ENCODE measurements at regions not wholly inside any gene's neighbourhood (a gene's known extent, or its start where the extent isn't known, plus 50 kb on each side); places are given as distances from the start of the nearest gene placed in this dataset.

- H3K4me3 ChIP-seq (ENCODE audit: low read depth, low read length), result no peak overlapping the region
- H3K79me2 ChIP-seq (ENCODE audit: control insufficient read depth, insufficient read depth, low read length, unreplicated experiment), result no peaks in the 10 kb centered on the region
- no peaks in the 10 kb centered on the region for H3K27me3 ChIP-seq (ENCODE audit: insufficient read depth, low read length)
- no peak overlapping the region for H3K27ac ChIP-seq (ENCODE audit: low read depth, low read length)
- no peaks in the 10 kb centered on the region for H3K36me3 ChIP-seq (ENCODE audit: insufficient read depth, low read length)
- peaks cover 14% of the 10 kb centered on the region for H3K4me1 ChIP-seq (ENCODE audit: control insufficient read depth, insufficient read depth, low read length, unreplicated experiment)
- no peak overlapping the region for H2AFZ ChIP-seq (ENCODE audit: low read length, unreplicated experiment)
These were observed 182.1 kb upstream of the CCDC68 start for GRCh38 chr18:55141318-55141717.

- H3K36me3 ChIP-seq (ENCODE audit: insufficient read depth, low read length), result no peaks in the 10 kb centered on the region
- no peaks in the 10 kb centered on the region for H3K27me3 ChIP-seq (ENCODE audit: insufficient read depth, low read length)
- H2AFZ ChIP-seq (ENCODE audit: low read length, unreplicated experiment), result no peak overlapping the region
- H3K27ac ChIP-seq (ENCODE audit: low read depth, low read length), result no peak overlapping the region
- peaks cover 18% of the 10 kb centered on the region for H3K4me1 ChIP-seq (ENCODE audit: control insufficient read depth, insufficient read depth, low read length, unreplicated experiment)
- H3K79me2 ChIP-seq (ENCODE audit: control insufficient read depth, insufficient read depth, low read length, unreplicated experiment), result no peaks in the 10 kb centered on the region
- H3K4me3 ChIP-seq (ENCODE audit: low read depth, low read length), result no peak overlapping the region
These were observed 180.6 kb upstream of the CCDC68 start for GRCh38 chr18:55139836-55140235.

- H3K27me3 ChIP-seq (ENCODE audit: insufficient read depth, low read length), result no peaks in the 10 kb centered on the region
- H3K4me3 ChIP-seq (ENCODE audit: low read depth, low read length), result no peak overlapping the region
- H3K4me1 ChIP-seq (ENCODE audit: control insufficient read depth, insufficient read depth, low read length, unreplicated experiment), result peaks cover 18% of the 10 kb centered on the region
These were observed 180.0 kb upstream of the CCDC68 start for GRCh38 chr18:55139307-55139706.

GRCh38 chr18:55138401-55138800 lies 179.1 kb upstream of the CCDC68 start:
- Histone ChIP-seq H3K27me3 (ENCODE audit: insufficient read depth, low read length) (no peaks in the 10 kb centered on the region), H2AFZ (ENCODE audit: low read length, unreplicated experiment) (no peak overlapping the region), H3K4me3 (ENCODE audit: low read depth, low read length) (no peak overlapping the region), H3K36me3 (ENCODE audit: insufficient read depth, low read length) (no peaks in the 10 kb centered on the region), H3K27ac (ENCODE audit: low read depth, low read length) (no peak overlapping the region), H3K79me2 (ENCODE audit: control insufficient read depth, insufficient read depth, low read length, unreplicated experiment) (no peaks in the 10 kb centered on the region), H3K4me1 (ENCODE audit: control insufficient read depth, insufficient read depth, low read length, unreplicated experiment) (peaks cover 18% of the 10 kb centered on the region)

More at GRCh38 chr18:55139307-55139706, 180.0 kb upstream of the CCDC68 start:
- no peaks in the 10 kb centered on the region for H3K79me2 ChIP-seq (ENCODE audit: control insufficient read depth, insufficient read depth, low read length, unreplicated experiment)
- no peak overlapping the region for H3K27ac ChIP-seq (ENCODE audit: low read depth, low read length)
- H2AFZ ChIP-seq (ENCODE audit: low read length, unreplicated experiment), result no peak overlapping the region
- H3K36me3 ChIP-seq (ENCODE audit: insufficient read depth, low read length), result no peaks in the 10 kb centered on the region

- Histone ChIP-seq H3K79me2 (ENCODE audit: control insufficient read depth, insufficient read depth, low read length, unreplicated experiment) (no peaks in the 10 kb centered on the region), H3K27me3 (ENCODE audit: insufficient read depth, low read length) (no peaks in the 10 kb centered on the region), H3K4me1 (ENCODE audit: control insufficient read depth, insufficient read depth, low read length, unreplicated experiment) (peaks cover 18% of the 10 kb centered on the region), H3K4me3 (ENCODE audit: low read depth, low read length) (no peak overlapping the region), H2AFZ (ENCODE audit: low read length, unreplicated experiment) (no peak overlapping the region), H3K27ac (ENCODE audit: low read depth, low read length) (no peak overlapping the region), H3K36me3 (ENCODE audit: insufficient read depth, low read length) (no peaks in the 10 kb centered on the region)
These were observed 178.3 kb upstream of the CCDC68 start for GRCh38 chr18:55137602-55138001.

- Histone ChIP-seq H3K79me2 (ENCODE audit: control insufficient read depth, insufficient read depth, low read length, unreplicated experiment) (no peaks in the 10 kb centered on the region), H3K27ac (ENCODE audit: low read depth, low read length) (no peak overlapping the region), H3K27me3 (ENCODE audit: insufficient read depth, low read length) (no peaks in the 10 kb centered on the region), H2AFZ (ENCODE audit: low read length, unreplicated experiment) (no peak overlapping the region), H3K36me3 (ENCODE audit: insufficient read depth, low read length) (no peaks in the 10 kb centered on the region), H3K4me1 (ENCODE audit: control insufficient read depth, insufficient read depth, low read length, unreplicated experiment) (peaks cover 18% of the 10 kb centered on the region), H3K4me3 (ENCODE audit: low read depth, low read length) (no peak overlapping the region)
These were observed 177.6 kb upstream of the CCDC68 start for GRCh38 chr18:55136864-55137263.

GRCh38 chr18:55136258-55136657 lies 177.0 kb upstream of the CCDC68 start:
- Histone ChIP-seq H3K4me3 (ENCODE audit: low read depth, low read length) (no peak overlapping the region), H3K27me3 (ENCODE audit: insufficient read depth, low read length) (no peaks in the 10 kb centered on the region), H2AFZ (ENCODE audit: low read length, unreplicated experiment) (no peak overlapping the region), H3K79me2 (ENCODE audit: control insufficient read depth, insufficient read depth, low read length, unreplicated experiment) (no peaks in the 10 kb centered on the region), H3K4me1 (ENCODE audit: control insufficient read depth, insufficient read depth, low read length, unreplicated experiment) (peaks cover 18% of the 10 kb centered on the region), H3K36me3 (ENCODE audit: insufficient read depth, low read length) (no peaks in the 10 kb centered on the region), H3K27ac (ENCODE audit: low read depth, low read length) (no peak overlapping the region)

- Histone ChIP-seq H3K4me3 (ENCODE audit: low read depth, low read length) (no peak overlapping the region), H3K27ac (ENCODE audit: low read depth, low read length) (no peak overlapping the region), H3K36me3 (ENCODE audit: insufficient read depth, low read length) (no peaks in the 10 kb centered on the region), H2AFZ (ENCODE audit: low read length, unreplicated experiment) (no peak overlapping the region), H3K79me2 (ENCODE audit: control insufficient read depth, insufficient read depth, low read length, unreplicated experiment) (no peaks in the 10 kb centered on the region), H3K27me3 (ENCODE audit: insufficient read depth, low read length) (no peaks in the 10 kb centered on the region), H3K4me1 (ENCODE audit: control insufficient read depth, insufficient read depth, low read length, unreplicated experiment) (peaks cover 18% of the 10 kb centered on the region)
These were observed 174.1 kb upstream of the CCDC68 start for GRCh38 chr18:55133378-55133777.

GRCh38 chr18:55128437-55128836 lies 169.2 kb upstream of the CCDC68 start:
- Histone ChIP-seq H3K27ac (ENCODE audit: low read depth, low read length) (no peak overlapping the region), H3K79me2 (ENCODE audit: control insufficient read depth, insufficient read depth, low read length, unreplicated experiment) (no peaks in the 10 kb centered on the region), H3K4me1 (ENCODE audit: control insufficient read depth, insufficient read depth, low read length, unreplicated experiment) (peaks cover 14% of the 10 kb centered on the region), H3K4me3 (ENCODE audit: low read depth, low read length) (no peak overlapping the region), H3K27me3 (ENCODE audit: insufficient read depth, low read length) (no peaks in the 10 kb centered on the region), H2AFZ (ENCODE audit: low read length, unreplicated experiment) (no peak overlapping the region), H3K36me3 (ENCODE audit: insufficient read depth, low read length) (no peaks in the 10 kb centered on the region)

GRCh38 chr18:55124078-55124763 lies 165.0 kb upstream of the CCDC68 start:
- peak overlapping the region; percentile 49 for H3K27ac ChIP-seq (ENCODE audit: low read depth, low read length)
- H3K36me3 ChIP-seq (ENCODE audit: insufficient read depth, low read length), result no peaks in the 10 kb centered on the region
- no peaks in the 10 kb centered on the region for H3K79me2 ChIP-seq (ENCODE audit: control insufficient read depth, insufficient read depth, low read length, unreplicated experiment)
- H3K4me1 ChIP-seq (ENCODE audit: control insufficient read depth, insufficient read depth, low read length, unreplicated experiment), result peaks cover 14% of the 10 kb centered on the region
- no peaks in the 10 kb centered on the region for H3K27me3 ChIP-seq (ENCODE audit: insufficient read depth, low read length)
- no peak overlapping the region for H2AFZ ChIP-seq (ENCODE audit: low read length, unreplicated experiment)
- no peak overlapping the region for H3K4me3 ChIP-seq (ENCODE audit: low read depth, low read length)

GRCh38 chr18:55123361-55123760 lies 164.1 kb upstream of the CCDC68 start:
- H3K4me3 ChIP-seq (ENCODE audit: low read depth, low read length), result no peak overlapping the region
- no peaks in the 10 kb centered on the region for H3K36me3 ChIP-seq (ENCODE audit: insufficient read depth, low read length)
- H3K27me3 ChIP-seq (ENCODE audit: insufficient read depth, low read length), result no peaks in the 10 kb centered on the region
- H3K27ac ChIP-seq (ENCODE audit: low read depth, low read length), result peak overlapping the region; percentile 49
- H2AFZ ChIP-seq (ENCODE audit: low read length, unreplicated experiment), result no peak overlapping the region
- H3K4me1 ChIP-seq (ENCODE audit: control insufficient read depth, insufficient read depth, low read length, unreplicated experiment), result peaks cover 14% of the 10 kb centered on the region
- H3K79me2 ChIP-seq (ENCODE audit: control insufficient read depth, insufficient read depth, low read length, unreplicated experiment), result no peaks in the 10 kb centered on the region
